ENCODE measurements at regions not wholly inside any gene's neighbourhood (a gene's known extent, or its start where the extent isn't known, plus 50 kb on each side); places are given as distances from the start of the nearest gene placed in this dataset.

- CTCF ChIA-PET, result no interaction called here
Measured at GRCh38 chr15:92565351-92566125, 90.0 kb downstream of the FAM174B start.

GRCh38 chr15:92561754-92562153 lies 93.8 kb downstream of the FAM174B start:
- no peak for DNase-seq (ENCODE audit: low spot score)
- CTCF ChIA-PET, result no interaction called here
- POLR2A ChIA-PET (ENCODE audit: low non-redundant PET), result no interaction called here
- no peak overlapping the region for H3K27ac ChIP-seq
- TF ChIP-seq CTCF (conservative IDR thresholded peaks at IDR 0.05; ENCODE audit: low read depth), result no peak

More at GRCh38 chr15:92565351-92566125, 90.0 kb downstream of the FAM174B start:
- no peak for TF ChIP-seq CTCF (conservative IDR thresholded peaks at IDR 0.05; ENCODE audit: low read depth)
- POLR2A ChIA-PET (ENCODE audit: low non-redundant PET), result no interaction called here
- H3K27ac ChIP-seq, result no peak overlapping the region
- no peak for DNase-seq (ENCODE audit: low spot score)

GRCh38 chr15:92553317-92553716 lies 102.3 kb downstream of the FAM174B start:
- no peak for TF ChIP-seq CTCF (conservative IDR thresholded peaks at IDR 0.05; ENCODE audit: low read depth)
- no peak overlapping the region for H3K27ac ChIP-seq
- ChIA-PET CTCF (no interaction called here), POLR2A (ENCODE audit: low non-redundant PET) (no interaction called here)
- DNase-seq (ENCODE audit: low spot score), result no peak

- DNase-seq (ENCODE audit: low spot score), result no peak
- TF ChIP-seq CTCF (conservative IDR thresholded peaks at IDR 0.05; ENCODE audit: low read depth), result no peak
- H3K27ac ChIP-seq, result no peak overlapping the region
- POLR2A ChIA-PET (ENCODE audit: low non-redundant PET), result no interaction called here
- CTCF ChIA-PET, result interaction anchor here (0.6 to 0.7 kb wide), 2 partner anchors 105 to 223 kb away, joined by 3 to 8 read pairs; no protein-coding TSS in a partner anchor
Measured at GRCh38 chr15:92545996-92546395, 109.6 kb downstream of the FAM174B start.

- ChIA-PET POLR2A (ENCODE audit: low non-redundant PET) (no interaction called here), CTCF (no interaction called here)
- no peak for TF ChIP-seq CTCF (conservative IDR thresholded peaks at IDR 0.05; ENCODE audit: low read depth)
- H3K27ac ChIP-seq, result peak overlapping the region; percentile 5; the same call in 1 of the 2 replicates
- DNase-seq (ENCODE audit: low spot score), result no peak
Measured at GRCh38 chr15:92541291-92542200, 114.0 kb downstream of the FAM174B start.

GRCh38 chr15:92538115-92538514 lies 117.5 kb downstream of the FAM174B start:
- no peak for TF ChIP-seq CTCF (conservative IDR thresholded peaks at IDR 0.05; ENCODE audit: low read depth)
- H3K27ac ChIP-seq, result no peak overlapping the region
- CTCF ChIA-PET, result no interaction called here
- no peak for DNase-seq (ENCODE audit: low spot score)
- POLR2A ChIA-PET (ENCODE audit: low non-redundant PET), result no interaction called here

Data from RWPE1 (cell line).